Psoas muscle (tissue), 7 donors: ENCODE measurements at regions not wholly inside any gene's neighbourhood (a gene's known extent, or its start where the extent isn't known, plus 50 kb on each side); places are given as distances from the start of the nearest gene placed in this dataset.

Experiments
- ATAC-seq, 4 donors: fragments of 200-7000 bp; cut with Tn5 transposase; one replicate each; pipeline ENCODE4 v1.9.1; 2020; ENCODE audit warnings: moderate library complexity in 3 of 4, mild to moderate bottlenecking in 2 of 4
- DNase-seq, 2 donors: peaks; one replicate each; pipeline ENCODE4 v3.0.0-alpha.2; 2020
- H3K27ac ChIP-seq: fragments of 200-600 bp; one replicate; pipeline ENCODE4 v1.8.0; 2022
- H3K27me3 ChIP-seq, 3 donors: fragments of 200-600 bp in 1 of 3; one replicate each; pipeline versions ENCODE4 v1.6.1 to v1.8.0; 2013 to 2022; ENCODE audit warnings: low read length in 2 of 3, mild to moderate bottlenecking in 2 of 3, moderate library complexity in 1 of 3; ENCODE audit not compliant: insufficient read depth in 3 of 3
- H3K36me3 ChIP-seq, 2 donors: fragments of 200-600 bp in 1 of 2; one replicate each; pipeline versions ENCODE4 v1.6.1 to v1.8.0; 2013 to 2022; ENCODE audit warnings: low read depth in 1 of 2, mild to moderate bottlenecking in 1 of 2, moderate library complexity in 1 of 2; ENCODE audit not compliant: insufficient read depth in 1 of 2
- H3K4me1 ChIP-seq: fragments of 200-600 bp; one replicate; pipeline ENCODE4 v1.8.0; 2022
- H3K4me3 ChIP-seq: fragments of 200-600 bp; one replicate; pipeline ENCODE4 v1.8.0; 2022; ENCODE audit warnings: mild to moderate bottlenecking
- H3K9me3 ChIP-seq: fragments of 200-600 bp; one replicate; pipeline ENCODE4 v1.8.0; 2022
- WGBS, 3 donors: extraction: QIAGEN DNeasy Blood & Tissue Kit; methylation state at CpG; one replicate each; pipeline versions ENCODE4 v1.1.6 to v1.1.7; 2013; 5-methylcytosine and 5-hydroxymethylcytosine counted together
- intact Hi-C, 2 donors: fragments of 100-400 bp; cut with DNase I; formaldehyde crosslinking; loops; one replicate each; pipeline versions ENCODE4 v1.11.0 to v1.14.2; 2022
- TF ChIP-seq, protein P1 (sequence below): fragments of 200-600 bp; IDR thresholded peaks from one replicate; pipeline ENCODE4 v1.8.0; 2022; ENCODE audit warnings: antibody characterized with exemption
- donor health status: healthy with polysubstance abuse.
- donor health status: DM: no; HTN: no; CAD: no; lungs with moderate emphysema.
- donor health status: Bipolar disorder and iron deficiency.
- donor health status: healthy.
- donor health status: DM: yes; HTN: yes; CAD: no.
- donor health status: DM: no; HTN: no; CAD: no.
- donor health status: DM: yes; HTN: yes; CAD: no.

DNA sequence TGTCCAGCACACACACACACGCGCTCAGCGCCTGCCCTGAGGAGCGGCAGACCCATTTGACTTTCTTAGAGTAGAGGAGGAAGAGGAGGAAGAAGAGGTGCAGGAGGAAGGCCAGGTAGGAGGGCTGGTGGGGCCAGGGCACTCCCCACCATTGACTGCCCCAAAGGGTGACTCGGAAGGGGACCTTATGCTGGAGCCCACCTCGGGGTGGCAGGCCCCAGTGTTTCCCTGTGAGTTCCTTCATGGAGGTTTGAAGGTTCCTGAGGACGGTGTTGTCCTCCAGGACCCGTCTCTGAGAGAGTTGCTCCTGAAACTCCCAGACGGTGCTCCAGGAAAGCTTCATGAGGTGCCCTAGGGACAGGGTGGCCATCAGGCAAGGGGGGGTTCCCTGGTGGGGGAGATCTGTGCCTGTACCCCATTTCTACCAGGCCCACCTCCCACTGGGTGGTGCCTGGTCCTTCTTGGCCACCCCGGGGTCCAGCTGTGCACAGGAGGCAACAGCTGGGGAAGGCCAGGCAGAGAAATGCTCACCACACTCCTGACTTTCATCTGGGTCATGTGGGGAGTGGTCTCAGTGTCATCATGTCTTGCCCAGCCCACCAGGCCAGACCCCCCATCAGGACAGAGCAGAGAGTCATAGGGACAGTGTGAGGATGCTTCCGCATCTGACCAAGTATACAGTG lies 89.5 kb downstream of the TNFRSF13B start:
- ATAC-seq (no peak), DNase-seq (no peak)
- Histone ChIP-seq H3K36me3 (no peaks in the 10 kb centered on the region), H3K27ac (no peak overlapping the region), H3K27me3 (no peaks in the 10 kb centered on the region), H3K4me1 (no peaks in the 10 kb centered on the region), H3K4me3 (no peak overlapping the region), H3K9me3 (no peaks in the 10 kb centered on the region)
- intact Hi-C loops, result no loop called here
- TF ChIP-seq, protein P1, sequence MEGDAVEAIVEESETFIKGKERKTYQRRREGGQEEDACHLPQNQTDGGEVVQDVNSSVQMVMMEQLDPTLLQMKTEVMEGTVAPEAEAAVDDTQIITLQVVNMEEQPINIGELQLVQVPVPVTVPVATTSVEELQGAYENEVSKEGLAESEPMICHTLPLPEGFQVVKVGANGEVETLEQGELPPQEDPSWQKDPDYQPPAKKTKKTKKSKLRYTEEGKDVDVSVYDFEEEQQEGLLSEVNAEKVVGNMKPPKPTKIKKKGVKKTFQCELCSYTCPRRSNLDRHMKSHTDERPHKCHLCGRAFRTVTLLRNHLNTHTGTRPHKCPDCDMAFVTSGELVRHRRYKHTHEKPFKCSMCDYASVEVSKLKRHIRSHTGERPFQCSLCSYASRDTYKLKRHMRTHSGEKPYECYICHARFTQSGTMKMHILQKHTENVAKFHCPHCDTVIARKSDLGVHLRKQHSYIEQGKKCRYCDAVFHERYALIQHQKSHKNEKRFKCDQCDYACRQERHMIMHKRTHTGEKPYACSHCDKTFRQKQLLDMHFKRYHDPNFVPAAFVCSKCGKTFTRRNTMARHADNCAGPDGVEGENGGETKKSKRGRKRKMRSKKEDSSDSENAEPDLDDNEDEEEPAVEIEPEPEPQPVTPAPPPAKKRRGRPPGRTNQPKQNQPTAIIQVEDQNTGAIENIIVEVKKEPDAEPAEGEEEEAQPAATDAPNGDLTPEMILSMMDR, result no peak
- 84 to 93% (median 91%) methylated on average over 11 of the region's 11 CpGs for WGBS, 3 donors

DNA sequence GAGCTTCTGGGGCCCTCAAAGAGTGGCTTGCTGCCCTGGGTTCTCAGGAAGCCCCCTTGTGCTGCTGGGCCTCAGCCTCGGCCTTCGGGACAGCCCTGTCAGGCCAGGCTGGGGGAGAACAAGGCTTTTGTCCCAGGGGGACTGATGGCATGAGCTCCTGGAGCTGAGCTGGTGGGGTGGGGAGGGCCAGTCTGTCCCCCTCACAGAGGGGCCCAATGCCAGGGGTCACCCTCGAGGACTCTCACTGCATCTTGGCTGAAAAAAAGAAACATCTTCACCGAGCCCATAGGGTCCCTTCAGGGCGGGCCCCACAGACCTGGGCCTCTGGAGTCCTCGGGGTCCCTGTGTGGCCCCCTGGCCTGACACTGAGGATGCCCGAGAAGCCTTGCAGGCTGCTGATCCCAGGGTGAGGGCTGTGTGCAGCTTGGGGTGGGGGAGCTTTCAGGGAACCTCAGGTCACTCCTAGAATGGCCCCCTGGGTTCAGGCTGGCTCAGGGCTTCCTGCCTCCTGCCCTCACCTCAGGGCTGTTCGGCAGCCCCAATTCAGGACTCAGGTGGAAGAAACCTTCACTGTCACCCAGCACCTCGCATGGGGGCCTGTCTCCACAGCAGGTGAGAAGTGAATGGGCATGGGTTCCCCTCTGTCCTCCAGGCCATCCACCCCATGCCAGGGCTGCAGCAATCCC lies 90.5 kb downstream of the TNFRSF13B start:
- TF ChIP-seq, protein P1, result no peak
- DNase-seq, result no peak
- no peak overlapping the region for H3K4me3 ChIP-seq
- no peak for ATAC-seq
- no peaks in the 10 kb centered on the region for H3K27me3 ChIP-seq
- no peaks in the 10 kb centered on the region for H3K9me3 ChIP-seq
- WGBS, 3 donors, result 88 to 93% (median 92%) methylated on average over 7 to 9 of the region's 9 CpGs
- H3K4me1 ChIP-seq, result no peaks in the 10 kb centered on the region
- intact Hi-C loops, result no loop called here
- no peaks in the 10 kb centered on the region for H3K36me3 ChIP-seq
- no peak overlapping the region for H3K27ac ChIP-seq

DNA sequence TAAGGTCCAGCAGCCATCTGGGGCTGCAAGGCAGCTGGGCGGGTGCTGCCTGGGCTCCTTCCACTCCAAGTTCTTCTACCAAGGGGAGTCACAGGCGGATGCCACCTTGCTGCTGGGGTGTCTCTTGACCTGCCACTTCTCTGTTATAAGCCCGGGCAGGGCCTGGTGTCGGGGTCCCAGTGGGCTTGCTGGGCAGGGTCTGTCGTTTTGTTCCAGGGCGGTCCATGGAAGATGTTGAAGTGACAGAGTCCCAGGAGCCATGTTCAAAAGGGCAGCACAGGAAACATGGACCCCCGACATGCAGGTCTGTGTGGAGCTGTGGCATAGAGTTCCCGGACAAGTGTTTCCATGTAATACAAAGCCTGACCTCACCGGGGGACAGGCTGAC lies 91.1 kb downstream of the TNFRSF13B start:
- no peak for DNase-seq
- H3K9me3 ChIP-seq, result no peaks in the 10 kb centered on the region

DNA sequence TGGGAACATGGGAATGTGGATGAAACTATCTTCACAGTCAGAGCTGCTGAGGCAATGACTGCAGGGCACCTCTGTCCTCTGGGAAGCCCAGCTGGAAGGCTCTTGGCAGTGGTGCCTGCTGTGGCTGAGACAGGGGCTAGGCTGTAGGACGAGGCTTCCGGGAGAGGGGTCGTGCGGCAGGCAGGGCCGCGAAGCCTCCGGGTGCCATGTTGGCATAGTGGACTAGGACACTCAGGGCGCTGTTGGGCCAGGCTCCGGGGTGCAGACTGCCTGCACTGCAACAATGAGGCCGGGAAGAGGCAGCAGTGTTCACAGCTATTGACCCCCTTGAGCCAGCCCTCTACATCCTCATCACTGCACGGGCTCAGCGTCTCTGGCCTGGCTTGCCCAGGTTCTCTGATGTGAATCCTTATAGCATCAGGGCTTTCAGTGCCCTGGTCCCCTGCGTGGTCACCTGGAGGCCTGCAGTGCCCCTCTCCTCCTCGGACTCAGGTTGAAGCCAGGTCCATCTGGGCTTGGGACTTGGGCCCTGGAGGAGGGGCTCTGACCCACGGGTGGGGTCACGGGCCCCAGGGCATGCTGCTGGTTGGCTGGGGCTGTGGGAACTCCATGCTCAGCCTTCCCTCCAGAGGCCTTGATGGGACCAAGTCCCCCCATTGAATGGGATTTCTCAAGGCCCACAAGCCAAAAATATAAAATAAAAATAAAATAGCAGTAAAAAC lies 91.6 kb downstream of the TNFRSF13B start:
- TF ChIP-seq, protein P1, result no peak
- H3K4me3 ChIP-seq, result no peak overlapping the region
- no peaks in the 10 kb centered on the region for H3K36me3 ChIP-seq
- no peak for DNase-seq
- no peak overlapping the region for H3K27ac ChIP-seq
- WGBS, 3 donors, result 84 to 94% (median 90%) methylated on average over 15 to 16 of the region's 16 CpGs
- intact Hi-C loops, result no loop called here
- H3K4me1 ChIP-seq, result no peaks in the 10 kb centered on the region
- ATAC-seq, result no peak
- H3K9me3 ChIP-seq, result no peaks in the 10 kb centered on the region
- H3K27me3 ChIP-seq, result no peaks in the 10 kb centered on the region

More for the DNA sequence above, 91.1 kb downstream of the TNFRSF13B start:
- H3K27ac ChIP-seq, result no peak overlapping the region
- no peaks in the 10 kb centered on the region for H3K36me3 ChIP-seq
- H3K4me3 ChIP-seq, result no peak overlapping the region
- intact Hi-C loops, result no loop called here
- ATAC-seq, result no peak
- no peaks in the 10 kb centered on the region for H3K4me1 ChIP-seq
- WGBS, 3 donors, result 90 to 96% (median 90%) methylated on average over 9 of the region's 9 CpGs
- TF ChIP-seq, protein P1, result no peak
- no peaks in the 10 kb centered on the region for H3K27me3 ChIP-seq
